Vagina (tissue), 2 donors: ENCODE measurements at regions not wholly inside any gene's neighbourhood (a gene's known extent, or its start where the extent isn't known, plus 50 kb on each side); places are given as distances from the start of the nearest gene placed in this dataset.

Experiments
- CTCF ChIP-seq, 3 experiments: fragments of 450-650 bp in 2 of 3; fragments of 200-600 bp in 1 of 3; sonication (generic) in 1 of 3; IDR thresholded peaks; one replicate each; pipeline ENCODE4 v1.5.1; 2017 to 2019; ENCODE audit warnings: antibody characterized with exemption in 3 of 3, mild to moderate bottlenecking in 2 of 3, moderate library complexity in 2 of 3
- POLR2A ChIP-seq, 2 donors: fragments of 450-650 bp; IDR thresholded peaks; one replicate each; pipeline ENCODE4 v1.6.1; 2017; ENCODE audit warnings: antibody characterized with exemption in 2 of 2, mild to moderate bottlenecking in 2 of 2, moderate library complexity in 2 of 2
- POLR2AphosphoS5 ChIP-seq, 2 donors: sonication (generic); formaldehyde crosslinking; IDR thresholded peaks; one replicate each; pipeline ENCODE4 v1.9.0; 2017; ENCODE audit warnings: antibody characterized with exemption in 2 of 2, mild to moderate bottlenecking in 2 of 2, low read depth in 1 of 2; ENCODE audit not compliant: insufficient read depth in 1 of 2

- TF ChIP-seq CTCF (IDR thresholded peaks at IDR 0.05) (no peak), POLR2AphosphoS5 (IDR thresholded peaks at IDR 0.05; ENCODE audit: insufficient read depth in 1 of 2, low read depth in 1 of 2) (no peak), POLR2A (IDR thresholded peaks at IDR 0.05) (no peak)
Measured at GRCh38 chr3:82567029-82567600, 805.7 kb upstream of the GBE1 start.
